SK-N-SH treated with all-trans-retinoic acid at 6 μM for 48 hours (cell line): ENCODE measurements at regions not wholly inside any gene's neighbourhood (a gene's known extent, or its start where the extent isn't known, plus 50 kb on each side); places are given as distances from the start of the nearest gene placed in this dataset.

ENCODE experiments used
- ATAC-seq: fragments of 200-7000 bp; cut with Tn5 transposase; 3 replicates; pipeline ENCODE4 v1.9.1; 2020; ENCODE audit warnings: mild to moderate bottlenecking, moderate library complexity
- ARNTL ChIP-seq: fragments of 450-650 bp; formaldehyde crosslinking; IDR thresholded peaks from 2 replicates; pipeline ENCODE4 v1.5.0; 2020; ENCODE audit warnings: low read depth, mild to moderate bottlenecking, moderate library complexity, borderline replicate concordance
- BACH2 ChIP-seq: fragments of 250-450 bp; sonication (Bioruptor Pico); IDR thresholded peaks from 2 replicates; pipeline ENCODE4 v1.9.0; 2021; ENCODE audit warnings: mild to moderate bottlenecking, borderline replicate concordance
- CREB5 ChIP-seq: fragments of 250-450 bp; sonication (Bioruptor Pico); IDR thresholded peaks from 2 replicates; pipeline ENCODE4 v1.5.1; 2020; ENCODE audit warnings: low read depth, mild to moderate bottlenecking, moderate library complexity
- CSDC2 ChIP-seq: fragments of 250-450 bp; sonication (Bioruptor Pico); IDR thresholded peaks from 2 replicates; pipeline ENCODE4 v1.5.0; 2020; ENCODE audit warnings: mild to moderate bottlenecking, moderate library complexity
- CSRNP3 ChIP-seq: fragments of 250-450 bp; sonication (Bioruptor Pico); IDR thresholded peaks from 2 replicates; pipeline ENCODE4 v1.5.1; 2021; ENCODE audit warnings: mild to moderate bottlenecking, moderate library complexity
- ESRRG ChIP-seq: fragments of 250-450 bp; sonication (Bioruptor Pico); IDR thresholded peaks from 2 replicates; pipeline ENCODE4 v1.6.1; 2021; ENCODE audit warnings: mild to moderate bottlenecking
- GLIS3 ChIP-seq: fragments of 250-450 bp; sonication (Bioruptor Pico); IDR thresholded peaks from 2 replicates; pipeline ENCODE4 v1.5.0; 2020; ENCODE audit warnings: mild to moderate bottlenecking, moderate library complexity
- ISL1 ChIP-seq: fragments of 250-450 bp; sonication (Bioruptor Pico); IDR thresholded peaks from 2 replicates; pipeline ENCODE4 v2.1.2; 2022; ENCODE audit warnings: mild to moderate bottlenecking, moderate library complexity
- OSR1 ChIP-seq: fragments of 250-450 bp; sonication (Bioruptor Pico); IDR thresholded peaks from 2 replicates; pipeline ENCODE4 v1.8.0; 2022; ENCODE audit warnings: moderate library complexity, mild to moderate bottlenecking, inconsistent platforms
- PATZ1 ChIP-seq: fragments of 250-450 bp; sonication (Bioruptor Pico); IDR thresholded peaks from 2 replicates; pipeline ENCODE4 v1.8.0; 2020; ENCODE audit warnings: mild to moderate bottlenecking, moderate library complexity, borderline replicate concordance
- POU6F1 ChIP-seq: fragments of 250-450 bp; sonication (Bioruptor Pico); IDR thresholded peaks from 2 replicates; pipeline ENCODE4 v1.8.0; 2021; ENCODE audit warnings: low read depth, mild to moderate bottlenecking, moderate library complexity, borderline replicate concordance
- PPARA ChIP-seq: fragments of 250-450 bp; sonication (Bioruptor Pico); IDR thresholded peaks from 2 replicates; pipeline ENCODE4 v1.5.0; 2020; ENCODE audit warnings: mild to moderate bottlenecking, borderline replicate concordance
- RARB ChIP-seq: fragments of 250-450 bp; sonication (Bioruptor Pico); IDR thresholded peaks from 2 replicates; pipeline ENCODE4 v1.8.0; 2021; ENCODE audit warnings: mild to moderate bottlenecking, moderate library complexity
- SNAI2 ChIP-seq: fragments of 250-450 bp; sonication (Bioruptor Pico); IDR thresholded peaks from 2 replicates; pipeline ENCODE4 v1.5.0; 2020; ENCODE audit warnings: mild to moderate bottlenecking, moderate library complexity
- TCF4 ChIP-seq: fragments of 250-450 bp; sonication (Bioruptor Pico); IDR thresholded peaks from 2 replicates; pipeline ENCODE4 v1.8.0; 2021; ENCODE audit warnings: mild to moderate bottlenecking, moderate library complexity, borderline replicate concordance
- TOX ChIP-seq: fragments of 250-450 bp; sonication (Bioruptor Pico); IDR thresholded peaks from 2 replicates; pipeline ENCODE4 v1.8.0; 2021; ENCODE audit warnings: mild to moderate bottlenecking, moderate library complexity, borderline replicate concordance
- TSHZ2 ChIP-seq: fragments of 250-450 bp; sonication (Bioruptor Pico); IDR thresholded peaks from 2 replicates; pipeline ENCODE4 v1.5.0; 2020; ENCODE audit warnings: mild to moderate bottlenecking, moderate library complexity
- ZC3H10 ChIP-seq: fragments of 250-450 bp; sonication (Bioruptor Pico); IDR thresholded peaks from 2 replicates; pipeline ENCODE4 v1.5.1; 2021; ENCODE audit warnings: mild to moderate bottlenecking, moderate library complexity
- ZFP3 ChIP-seq: fragments of 250-450 bp; sonication (Bioruptor Pico); IDR thresholded peaks from 2 replicates; pipeline ENCODE4 v1.5.0; 2020; ENCODE audit warnings: mild to moderate bottlenecking, moderate library complexity
- ZFP30 ChIP-seq: fragments of 450-650 bp; formaldehyde crosslinking; IDR thresholded peaks from 2 replicates; pipeline ENCODE4 v1.5.0; 2022; ENCODE audit warnings: mild to moderate bottlenecking, moderate library complexity
- ZNF565 ChIP-seq: fragments of 450-650 bp; formaldehyde crosslinking; conservative IDR thresholded peaks from 2 replicates; pipeline ENCODE4 v1.5.0; 2020; ENCODE audit warnings: low read depth, mild to moderate bottlenecking, moderate library complexity
- ZNF70 ChIP-seq: fragments of 450-650 bp; formaldehyde crosslinking; IDR thresholded peaks from 2 replicates; pipeline ENCODE4 v1.5.0; 2020; ENCODE audit warnings: mild to moderate bottlenecking, moderate library complexity
- ZNF8 ChIP-seq: fragments of 450-650 bp; formaldehyde crosslinking; IDR thresholded peaks from 2 replicates; pipeline ENCODE4 v1.5.0; 2020; ENCODE audit warnings: mild to moderate bottlenecking, moderate library complexity

- no peak for ATAC-seq
- peak; percentile 94 for TF ChIP-seq TCF4 (CRISPR knock-in tag)
- no peak for TF ChIP-seq ZNF565
- TF ChIP-seq CSDC2 (CRISPR knock-in tag), result no peak
- TF ChIP-seq TSHZ2, result peak; percentile 70; the same call in 1 of the 2 replicates
- TF ChIP-seq ESRRG, result peak; percentile 61; the same call in 1 of the 2 replicates
- no peak for TF ChIP-seq ZFP30
- TF ChIP-seq PPARA, result 0 out of 2 replicates have a peak, but pooled peaks have one; percentile 11
- TF ChIP-seq ZNF70, result no peak
- TF ChIP-seq ZC3H10, result no peak
- peak; percentile 26; the same call in 1 of the 2 replicates for TF ChIP-seq ZNF8 (CRISPR knock-in tag)
These were observed 150.5 kb upstream of the MYLIP start for GRCh38 chr6:15978426-15978825.

GRCh38 chr6:15977050-15977449 lies 151.8 kb upstream of the MYLIP start:
- ATAC-seq, result no peak
- TF ChIP-seq POU6F1 (no peak), CSRNP3 (CRISPR knock-in tag) (no peak), GLIS3 (no peak), BACH2 (CRISPR knock-in tag) (no peak), ARNTL (CRISPR knock-in tag) (no peak), PATZ1 (CRISPR knock-in tag) (no peak), PPARA (no peak), TCF4 (CRISPR knock-in tag) (no peak), TOX (CRISPR knock-in tag) (no peak), ZNF565 (no peak), ZNF70 (no peak), OSR1 (CRISPR knock-in tag) (no peak), ZC3H10 (no peak), RARB (no peak), CSDC2 (CRISPR knock-in tag) (no peak), SNAI2 (CRISPR knock-in tag) (no peak), CREB5 (no peak), ZNF8 (CRISPR knock-in tag) (no peak), ZFP3 (CRISPR knock-in tag) (no peak), ZFP30 (no peak)

GRCh38 chr6:15974817-15975216 lies 154.1 kb upstream of the MYLIP start:
- ATAC-seq, result no peak
- no peak for TF ChIP-seq ISL1 (CRISPR knock-in tag)
- TF ChIP-seq ZC3H10, result no peak
- no peak for TF ChIP-seq TOX (CRISPR knock-in tag)
- TF ChIP-seq ZNF8 (CRISPR knock-in tag), result no peak
- TF ChIP-seq RARB, result no peak
- no peak for TF ChIP-seq POU6F1
- TF ChIP-seq ZFP3 (CRISPR knock-in tag), result no peak
- no peak for TF ChIP-seq CSRNP3 (CRISPR knock-in tag)
- TF ChIP-seq GLIS3, result no peak
- TF ChIP-seq SNAI2 (CRISPR knock-in tag), result no peak
- TF ChIP-seq PPARA, result no peak
- TF ChIP-seq TCF4 (CRISPR knock-in tag), result no peak
- TF ChIP-seq PATZ1 (CRISPR knock-in tag), result no peak
- TF ChIP-seq ZFP30, result no peak
- TF ChIP-seq ESRRG, result no peak
- TF ChIP-seq BACH2 (CRISPR knock-in tag), result no peak
- TF ChIP-seq, all 23 proteins: peak for 0
